Astrocyte of the cerebellum (primary cell): ENCODE measurements at regions not wholly inside any gene's neighbourhood (a gene's known extent, or its start where the extent isn't known, plus 50 kb on each side); places are given as distances from the start of the nearest gene placed in this dataset.

ENCODE experiments used
- DNase-seq: peaks from one replicate; pipeline ENCODE4 v3.0.0-alpha.2; 2011; ENCODE audit warnings: low read depth
- H3K4me3 ChIP-seq: 2 replicates; pipeline ENCODE4 v1.5.1; 2011; ENCODE audit warnings: mild to moderate bottlenecking, low read depth, low read length, moderate library complexity
- CTCF ChIP-seq: IDR thresholded peaks from 2 replicates; pipeline ENCODE4 v1.5.1; 2012; ENCODE audit warnings: low read length, low read depth, moderate library complexity, mild to moderate bottlenecking; ENCODE audit errors: missing control alignments
- in situ Hi-C: cut with HindIII; loops from 2 replicates; pipeline ENCODE4 v1.10.0; 2017; ENCODE audit warnings: low sequenced_read_pairs

- no peak for DNase-seq
- TF ChIP-seq CTCF = no peak
- no peak overlapping the region for H3K4me3 ChIP-seq
- in situ Hi-C loops = no loop called here
These were observed 111.8 kb downstream of the KIF26A start for GRCh38 chr14:104250175-104250574.

- DNase-seq = no peak
- in situ Hi-C loops = no loop called here
- no peak for TF ChIP-seq CTCF
- H3K4me3 ChIP-seq = no peak overlapping the region
These were observed 114.1 kb downstream of the KIF26A start for GRCh38 chr14:104252256-104253215.

- no peak overlapping the region for H3K4me3 ChIP-seq
- TF ChIP-seq CTCF = no peak
- in situ Hi-C loops = no loop called here
- DNase-seq = no peak
These were observed 114.9 kb downstream of the KIF26A start for GRCh38 chr14:104253223-104253822.

- in situ Hi-C loops = no loop called here
- no peak for TF ChIP-seq CTCF
- no peak overlapping the region for H3K4me3 ChIP-seq
- DNase-seq = no peak
These were observed 115.5 kb downstream of the KIF26A start for GRCh38 chr14:104253901-104254353.

- no peak for TF ChIP-seq CTCF
- in situ Hi-C loops = no loop called here
- no peak for DNase-seq
These were observed 116.5 kb downstream of the KIF26A start for GRCh38 chr14:104254735-104255400.

GRCh38 chr14:104256025-104256424 lies 117.6 kb downstream of the KIF26A start:
- no peak overlapping the region for H3K4me3 ChIP-seq
- in situ Hi-C loops = no loop called here
- no peak for TF ChIP-seq CTCF
- DNase-seq = no peak

More at GRCh38 chr14:104254735-104255400, 116.5 kb downstream of the KIF26A start:
- H3K4me3 ChIP-seq = no peak overlapping the region
